ENCODE measurements at regions not wholly inside any gene's neighbourhood (a gene's known extent, or its start where the extent isn't known, plus 50 kb on each side); places are given as distances from the start of the nearest gene placed in this dataset.

GRCh38 chr1:56438901-56439551 is 140.3 kb downstream of the PLPP3 start (continued):
- TF ChIP-seq PREB (CRISPR knock-in tag; IDR thresholded peaks at IDR 0.05; ENCODE audit: borderline replicate concordance) (no peak), HMGXB4 (CRISPR knock-in tag; IDR thresholded peaks at IDR 0.05) (no peak), TEAD4 (CRISPR knock-in tag; IDR thresholded peaks at IDR 0.05) (no peak), CREM (CRISPR knock-in tag; IDR thresholded peaks at IDR 0.05) (no peak), ZNF671 (CRISPR knock-in tag; IDR thresholded peaks at IDR 0.05) (no peak), NFYB (CRISPR knock-in tag; conservative IDR thresholded peaks at IDR 0.05; ENCODE audit: low read depth) (no peak)

GRCh38 chr1:56437959-56438358 is 141.4 kb downstream of the PLPP3 start:
- Mint-ChIP-seq H3K9me3 (no peaks in the 10 kb centered on the region), H3K4me3 (no peak overlapping the region), H3K4me1 (peaks cover 66% of the 10 kb centered on the region), H3K36me3 (no peaks in the 10 kb centered on the region), H3K27me3 (ENCODE audit: low read depth) (peaks cover 44% of the 10 kb centered on the region), H3K27ac (no peak overlapping the region)
- POLR2A ChIA-PET: no interaction called here
- DNase-seq (ENCODE audit: low spot score) (no peak), ATAC-seq (no peak; the same call in 1 of the 2 replicates)
- no peak for TF ChIP-seq ERG (CRISPR knock-in tag; IDR thresholded peaks at IDR 0.05)
- no peak for TF ChIP-seq ZMAT4 (CRISPR knock-in tag; IDR thresholded peaks at IDR 0.05)
- TF ChIP-seq ETV6 (CRISPR knock-in tag; IDR thresholded peaks at IDR 0.05): no peak
- no peak for TF ChIP-seq AR (CRISPR knock-in tag; IDR thresholded peaks at IDR 0.05)
- no peak for TF ChIP-seq ZBTB43 (CRISPR knock-in tag; IDR thresholded peaks at IDR 0.05)
- TF ChIP-seq PRRX2 (CRISPR knock-in tag; IDR thresholded peaks at IDR 0.05): no peak
- CTCF ChIA-PET: interaction anchor here (3.3 kb wide), 1 partner anchor 142 kb away, joined by 13 read pairs; the partner anchor contains the start of gene PLPP3

- Mint-ChIP-seq H3K27me3 (ENCODE audit: low read depth) (peaks cover 52% of the 10 kb centered on the region), H3K36me3 (no peaks in the 10 kb centered on the region), H3K27ac (peak overlapping the region; percentile 91), H3K4me3 (peak overlapping the region; percentile 39; the same call in 1 of the 2 replicates), H3K4me1 (peaks cover 76% of the 10 kb centered on the region), H3K9me3 (no peaks in the 10 kb centered on the region)
- POLR2A ChIA-PET: interaction anchor here (0.8 to 1.0 kb wide), 2 partner anchors 21 to 34 kb away, joined by 3 read pairs; no protein-coding TSS in a partner anchor
- DNase-seq (ENCODE audit: low spot score): peak; percentile 71
- CTCF ChIA-PET: interaction anchor here (0.7 to 3.3 kb wide), 12 partner anchors 12 to 1061 kb away, joined by 3 to 13 read pairs (median 4); partner anchors contain the start of gene PLPP3
- ATAC-seq: peak; percentile 84
- no peak for TF ChIP-seq MYBL2 (CRISPR knock-in tag; IDR thresholded peaks at IDR 0.05)
- no peak for TF ChIP-seq PREB (CRISPR knock-in tag; IDR thresholded peaks at IDR 0.05; ENCODE audit: borderline replicate concordance)
- TF ChIP-seq FOXK1 (CRISPR knock-in tag; IDR thresholded peaks at IDR 0.05): no peak
- no peak for TF ChIP-seq HMGXB4 (CRISPR knock-in tag; IDR thresholded peaks at IDR 0.05)
- TF ChIP-seq SOX15 (CRISPR knock-in tag; IDR thresholded peaks at IDR 0.05): no peak
- no peak for TF ChIP-seq TP53 (CRISPR knock-in tag; IDR thresholded peaks at IDR 0.05)
- TF ChIP-seq GRHL2 (CRISPR knock-in tag; IDR thresholded peaks at IDR 0.05; ENCODE audit: insufficient replicate concordance, severe bottlenecking): no peak
Measured at GRCh38 chr1:56436912-56437417, 142.4 kb downstream of the PLPP3 start.
